WTC11 (cell line): ENCODE measurements at regions not wholly inside any gene's neighbourhood (a gene's known extent, or its start where the extent isn't known, plus 50 kb on each side); places are given as distances from the start of the nearest gene placed in this dataset.

Experiments used
- ATAC-seq: fragments of 200-7000 bp; cut with Tn5 transposase; 2 replicates; pipeline ENCODE4 v1.10.0; 2021; ENCODE audit warnings: mild to moderate bottlenecking, moderate library complexity
- CTCF ChIA-PET: fragments of 300-600 bp; sonication (Branson Sonifier 250); formaldehyde crosslinking; loops from one replicate; lab custom pipeline; 2021; ENCODE audit warnings: antibody characterized with exemption; lab: Charles Lee
- POLR2A ChIA-PET: fragments of 350-600 bp; sonication (Branson Sonifier 250); formaldehyde crosslinking; loops from one replicate; lab custom pipeline; 2021; ENCODE audit warnings: antibody characterized with exemption; lab: Charles Lee
- DNase-seq: peaks from one replicate; pipeline ENCODE4 v3.0.0; 2021; ENCODE audit warnings: low spot score
- H3K27ac Mint-ChIP-seq: 2 replicates; pipeline ENCODE4 v1.8.0; 2021; ENCODE audit warnings: mixed read lengths
- H3K27me3 Mint-ChIP-seq: 2 replicates; pipeline ENCODE4 v1.8.0; 2021; ENCODE audit warnings: low read depth, mild to moderate bottlenecking, moderate library complexity, mixed read lengths
- H3K36me3 Mint-ChIP-seq: 2 replicates; pipeline ENCODE4 v1.8.0; 2021; ENCODE audit warnings: mixed read lengths
- H3K4me1 Mint-ChIP-seq: 2 replicates; pipeline ENCODE4 v1.8.0; 2022; ENCODE audit warnings: mixed read lengths
- H3K4me3 Mint-ChIP-seq: 2 replicates; pipeline ENCODE4 v1.8.0; 2021; ENCODE audit warnings: mild to moderate bottlenecking, moderate library complexity, mixed read lengths
- H3K9me3 Mint-ChIP-seq: 2 replicates; pipeline ENCODE4 v1.8.0; 2021; ENCODE audit warnings: mixed read lengths
- ATF1 ChIP-seq: sonication (generic); formaldehyde crosslinking; IDR thresholded peaks from 2 replicates; pipeline ENCODE4 v1.8.1; 2023; ENCODE audit warnings: mild to moderate bottlenecking, moderate library complexity, missing genetic modification reagents
- CREM ChIP-seq: sonication (generic); formaldehyde crosslinking; IDR thresholded peaks from 2 replicates; pipeline ENCODE4 v1.8.1; 2022; ENCODE audit warnings: mild to moderate bottlenecking, missing genetic modification reagents, moderate library complexity
- FOXK1 ChIP-seq: sonication (generic); formaldehyde crosslinking; IDR thresholded peaks from 2 replicates; pipeline ENCODE4 v1.8.0; 2022; ENCODE audit warnings: mild to moderate bottlenecking, moderate library complexity, missing genetic modification reagents
- FOXP1 ChIP-seq: sonication (generic); formaldehyde crosslinking; IDR thresholded peaks from 2 replicates; pipeline ENCODE4 v1.8.0; 2022; ENCODE audit warnings: missing genetic modification reagents, mild to moderate bottlenecking, moderate library complexity, borderline replicate concordance
- NFATC4 ChIP-seq: fragments of 250-450 bp; sonication (Bioruptor Pico); IDR thresholded peaks from 2 replicates; pipeline ENCODE4 v1.9.0; 2021; ENCODE audit warnings: mild to moderate bottlenecking
- SMAD4 ChIP-seq: sonication (generic); formaldehyde crosslinking; IDR thresholded peaks from 2 replicates; pipeline ENCODE4 v1.8.0; 2022; ENCODE audit warnings: mild to moderate bottlenecking, missing genetic modification reagents
- SOX15 ChIP-seq: fragments of 250-450 bp; sonication (Bioruptor Pico); IDR thresholded peaks from 2 replicates; pipeline ENCODE4 v1.9.0; 2021; ENCODE audit warnings: mild to moderate bottlenecking
- TCF7 ChIP-seq: sonication (generic); formaldehyde crosslinking; IDR thresholded peaks from 2 replicates; pipeline ENCODE4 v1.8.0; 2022; ENCODE audit warnings: mild to moderate bottlenecking, low read depth, missing genetic modification reagents, moderate library complexity
- ZBTB21 ChIP-seq: sonication (generic); formaldehyde crosslinking; IDR thresholded peaks from 2 replicates; pipeline ENCODE4 v1.8.1; 2023; ENCODE audit warnings: mild to moderate bottlenecking, missing genetic modification reagents, borderline replicate concordance
- ZNF317 ChIP-seq: sonication (generic); formaldehyde crosslinking; IDR thresholded peaks from 2 replicates; pipeline ENCODE4 v1.8.1; 2023; ENCODE audit warnings: low read depth, mild to moderate bottlenecking, moderate library complexity, missing genetic modification reagents, borderline replicate concordance
- TF ChIP-seq, protein P1 (sequence below): fragments of 200-600 bp; IDR thresholded peaks from 2 replicates; pipeline ENCODE4 v1.8.0; 2022; ENCODE audit warnings: antibody characterized with exemption
- TF ChIP-seq, protein P2 (sequence below): sonication (generic); formaldehyde crosslinking; IDR thresholded peaks from 2 replicates; pipeline ENCODE4 v1.8.1; 2023; ENCODE audit warnings: mild to moderate bottlenecking, moderate library complexity, missing genetic modification reagents
- TF ChIP-seq, protein P3 (sequence below): fragments of 250-450 bp; sonication (Bioruptor Pico); IDR thresholded peaks from 2 replicates; pipeline ENCODE4 v1.8.0; 2021; ENCODE audit warnings: mild to moderate bottlenecking
- TF ChIP-seq, protein P4 (sequence below): sonication (generic); formaldehyde crosslinking; IDR thresholded peaks from 2 replicates; pipeline ENCODE4 v1.8.1; 2023; ENCODE audit warnings: mild to moderate bottlenecking, missing genetic modification reagents
- TF ChIP-seq, protein P5 (sequence below): sonication (generic); formaldehyde crosslinking; IDR thresholded peaks from 2 replicates; pipeline ENCODE4 v1.8.1; 2022; ENCODE audit warnings: mild to moderate bottlenecking, missing genetic modification reagents, moderate library complexity, borderline replicate concordance
- TF ChIP-seq, protein P6 (sequence below): sonication (generic); formaldehyde crosslinking; IDR thresholded peaks from 2 replicates; pipeline ENCODE4 v1.8.1; 2022; ENCODE audit warnings: mild to moderate bottlenecking, moderate library complexity, missing genetic modification reagents
- TF ChIP-seq, protein P7 (sequence below): sonication (generic); formaldehyde crosslinking; conservative IDR thresholded peaks from 2 replicates; pipeline ENCODE4 v1.8.1; 2022; ENCODE audit warnings: mild to moderate bottlenecking, missing genetic modification reagents

DNA sequence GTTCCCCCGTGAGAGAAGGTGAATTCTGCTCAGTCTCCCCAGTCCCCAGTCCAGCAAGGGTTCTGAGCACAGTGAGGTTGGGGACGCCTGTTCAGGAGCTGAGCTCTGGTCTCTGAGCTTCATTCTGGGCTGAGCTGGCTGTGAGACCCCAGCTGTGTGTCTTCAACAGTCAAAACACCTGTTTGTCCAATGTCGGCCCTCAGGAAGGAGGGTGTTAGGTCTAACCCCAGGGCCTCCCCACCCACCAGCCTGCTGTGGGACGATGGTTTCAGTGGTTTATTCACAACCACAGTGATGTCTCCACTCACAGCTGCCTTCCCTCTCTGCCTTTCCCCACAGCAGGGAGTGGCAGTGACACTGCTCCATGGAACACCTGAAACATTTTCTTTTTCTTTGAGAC lies 1282.9 kb downstream of the TBC1D22A start:
- no peak overlapping the region for H3K4me3 Mint-ChIP-seq
- DNase-seq (no peak), ATAC-seq (no peak)
- H3K4me1 Mint-ChIP-seq = peaks cover 3% of the 10 kb centered on the region; the same call in 1 of the 2 replicates
- no peaks in the 10 kb centered on the region; the same call in 1 of the 2 replicates for H3K27me3 Mint-ChIP-seq
- H3K36me3 Mint-ChIP-seq = no peaks in the 10 kb centered on the region
- H3K9me3 Mint-ChIP-seq = no peaks in the 10 kb centered on the region
- POLR2A ChIA-PET = no interaction called here
- TF ChIP-seq NFATC4 = no peak
- TF ChIP-seq SMAD4 (CRISPR knock-in tag) = no peak
- TF ChIP-seq, protein P1, sequence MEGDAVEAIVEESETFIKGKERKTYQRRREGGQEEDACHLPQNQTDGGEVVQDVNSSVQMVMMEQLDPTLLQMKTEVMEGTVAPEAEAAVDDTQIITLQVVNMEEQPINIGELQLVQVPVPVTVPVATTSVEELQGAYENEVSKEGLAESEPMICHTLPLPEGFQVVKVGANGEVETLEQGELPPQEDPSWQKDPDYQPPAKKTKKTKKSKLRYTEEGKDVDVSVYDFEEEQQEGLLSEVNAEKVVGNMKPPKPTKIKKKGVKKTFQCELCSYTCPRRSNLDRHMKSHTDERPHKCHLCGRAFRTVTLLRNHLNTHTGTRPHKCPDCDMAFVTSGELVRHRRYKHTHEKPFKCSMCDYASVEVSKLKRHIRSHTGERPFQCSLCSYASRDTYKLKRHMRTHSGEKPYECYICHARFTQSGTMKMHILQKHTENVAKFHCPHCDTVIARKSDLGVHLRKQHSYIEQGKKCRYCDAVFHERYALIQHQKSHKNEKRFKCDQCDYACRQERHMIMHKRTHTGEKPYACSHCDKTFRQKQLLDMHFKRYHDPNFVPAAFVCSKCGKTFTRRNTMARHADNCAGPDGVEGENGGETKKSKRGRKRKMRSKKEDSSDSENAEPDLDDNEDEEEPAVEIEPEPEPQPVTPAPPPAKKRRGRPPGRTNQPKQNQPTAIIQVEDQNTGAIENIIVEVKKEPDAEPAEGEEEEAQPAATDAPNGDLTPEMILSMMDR = no peak
- no peak for TF ChIP-seq FOXK1 (CRISPR knock-in tag)
- TF ChIP-seq ATF1 (CRISPR knock-in tag) = no peak
- no peak for TF ChIP-seq FOXP1 (CRISPR knock-in tag)
- TF ChIP-seq, protein P2, sequence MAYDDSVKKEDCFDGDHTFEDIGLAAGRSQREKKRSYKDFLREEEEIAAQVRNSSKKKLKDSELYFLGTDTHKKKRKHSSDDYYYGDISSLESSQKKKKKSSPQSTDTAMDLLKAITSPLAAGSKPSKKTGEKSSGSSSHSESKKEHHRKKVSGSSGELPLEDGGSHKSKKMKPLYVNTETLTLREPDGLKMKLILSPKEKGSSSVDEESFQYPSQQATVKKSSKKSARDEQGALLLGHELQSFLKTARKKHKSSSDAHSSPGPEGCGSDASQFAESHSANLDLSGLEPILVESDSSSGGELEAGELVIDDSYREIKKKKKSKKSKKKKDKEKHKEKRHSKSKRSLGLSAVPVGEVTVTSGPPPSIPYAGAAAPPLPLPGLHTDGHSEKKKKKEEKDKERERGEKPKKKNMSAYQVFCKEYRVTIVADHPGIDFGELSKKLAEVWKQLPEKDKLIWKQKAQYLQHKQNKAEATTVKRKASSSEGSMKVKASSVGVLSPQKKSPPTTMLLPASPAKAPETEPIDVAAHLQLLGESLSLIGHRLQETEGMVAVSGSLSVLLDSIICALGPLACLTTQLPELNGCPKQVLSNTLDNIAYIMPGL (CRISPR knock-in tag) = no peak
- TF ChIP-seq ZBTB21 = no peak
- TF ChIP-seq, protein P3, sequence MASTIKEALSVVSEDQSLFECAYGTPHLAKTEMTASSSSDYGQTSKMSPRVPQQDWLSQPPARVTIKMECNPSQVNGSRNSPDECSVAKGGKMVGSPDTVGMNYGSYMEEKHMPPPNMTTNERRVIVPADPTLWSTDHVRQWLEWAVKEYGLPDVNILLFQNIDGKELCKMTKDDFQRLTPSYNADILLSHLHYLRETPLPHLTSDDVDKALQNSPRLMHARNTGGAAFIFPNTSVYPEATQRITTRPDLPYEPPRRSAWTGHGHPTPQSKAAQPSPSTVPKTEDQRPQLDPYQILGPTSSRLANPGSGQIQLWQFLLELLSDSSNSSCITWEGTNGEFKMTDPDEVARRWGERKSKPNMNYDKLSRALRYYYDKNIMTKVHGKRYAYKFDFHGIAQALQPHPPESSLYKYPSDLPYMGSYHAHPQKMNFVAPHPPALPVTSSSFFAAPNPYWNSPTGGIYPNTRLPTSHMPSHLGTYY (CRISPR knock-in tag) = no peak
- no peak for TF ChIP-seq TCF7 (CRISPR knock-in tag)
- TF ChIP-seq, protein P4, sequence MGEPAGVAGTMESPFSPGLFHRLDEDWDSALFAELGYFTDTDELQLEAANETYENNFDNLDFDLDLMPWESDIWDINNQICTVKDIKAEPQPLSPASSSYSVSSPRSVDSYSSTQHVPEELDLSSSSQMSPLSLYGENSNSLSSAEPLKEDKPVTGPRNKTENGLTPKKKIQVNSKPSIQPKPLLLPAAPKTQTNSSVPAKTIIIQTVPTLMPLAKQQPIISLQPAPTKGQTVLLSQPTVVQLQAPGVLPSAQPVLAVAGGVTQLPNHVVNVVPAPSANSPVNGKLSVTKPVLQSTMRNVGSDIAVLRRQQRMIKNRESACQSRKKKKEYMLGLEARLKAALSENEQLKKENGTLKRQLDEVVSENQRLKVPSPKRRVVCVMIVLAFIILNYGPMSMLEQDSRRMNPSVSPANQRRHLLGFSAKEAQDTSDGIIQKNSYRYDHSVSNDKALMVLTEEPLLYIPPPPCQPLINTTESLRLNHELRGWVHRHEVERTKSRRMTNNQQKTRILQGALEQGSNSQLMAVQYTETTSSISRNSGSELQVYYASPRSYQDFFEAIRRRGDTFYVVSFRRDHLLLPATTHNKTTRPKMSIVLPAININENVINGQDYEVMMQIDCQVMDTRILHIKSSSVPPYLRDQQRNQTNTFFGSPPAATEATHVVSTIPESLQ (CRISPR knock-in tag) = no peak
- TF ChIP-seq, protein P5, sequence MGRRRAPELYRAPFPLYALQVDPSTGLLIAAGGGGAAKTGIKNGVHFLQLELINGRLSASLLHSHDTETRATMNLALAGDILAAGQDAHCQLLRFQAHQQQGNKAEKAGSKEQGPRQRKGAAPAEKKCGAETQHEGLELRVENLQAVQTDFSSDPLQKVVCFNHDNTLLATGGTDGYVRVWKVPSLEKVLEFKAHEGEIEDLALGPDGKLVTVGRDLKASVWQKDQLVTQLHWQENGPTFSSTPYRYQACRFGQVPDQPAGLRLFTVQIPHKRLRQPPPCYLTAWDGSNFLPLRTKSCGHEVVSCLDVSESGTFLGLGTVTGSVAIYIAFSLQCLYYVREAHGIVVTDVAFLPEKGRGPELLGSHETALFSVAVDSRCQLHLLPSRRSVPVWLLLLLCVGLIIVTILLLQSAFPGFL (CRISPR knock-in tag) = no peak
- no peak for TF ChIP-seq CREM
- TF ChIP-seq ZNF317 (CRISPR knock-in tag) = no peak
- TF ChIP-seq, protein P6, sequence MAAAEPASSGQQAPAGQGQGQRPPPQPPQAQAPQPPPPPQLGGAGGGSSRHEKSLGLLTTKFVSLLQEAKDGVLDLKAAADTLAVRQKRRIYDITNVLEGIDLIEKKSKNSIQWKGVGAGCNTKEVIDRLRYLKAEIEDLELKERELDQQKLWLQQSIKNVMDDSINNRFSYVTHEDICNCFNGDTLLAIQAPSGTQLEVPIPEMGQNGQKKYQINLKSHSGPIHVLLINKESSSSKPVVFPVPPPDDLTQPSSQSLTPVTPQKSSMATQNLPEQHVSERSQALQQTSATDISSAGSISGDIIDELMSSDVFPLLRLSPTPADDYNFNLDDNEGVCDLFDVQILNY (CRISPR knock-in tag) = no peak
- TF ChIP-seq, protein P7, sequence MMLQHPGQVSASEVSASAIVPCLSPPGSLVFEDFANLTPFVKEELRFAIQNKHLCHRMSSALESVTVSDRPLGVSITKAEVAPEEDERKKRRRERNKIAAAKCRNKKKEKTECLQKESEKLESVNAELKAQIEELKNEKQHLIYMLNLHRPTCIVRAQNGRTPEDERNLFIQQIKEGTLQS = no peak
- no peak for TF ChIP-seq SOX15 (CRISPR knock-in tag)
- CTCF ChIA-PET = interaction anchor here (0.7 kb wide), 1 partner anchor 9 kb away, joined by 4 read pairs; no protein-coding TSS in a partner anchor
- H3K27ac Mint-ChIP-seq = no peak overlapping the region
